DOHH2 (cell line): ENCODE measurements at regions not wholly inside any gene's neighbourhood (a gene's known extent, or its start where the extent isn't known, plus 50 kb on each side); places are given as distances from the start of the nearest gene placed in this dataset.

Source experiments
- H3F3A ChIP-seq: fragments of 200-600 bp; sonication (generic), shearing (Covaris generic); 2 replicates; pipeline ENCODE4 v1.6.0; 2016; ENCODE audit warnings: antibody characterized with exemption, mild to moderate bottlenecking; ENCODE audit not compliant: control insufficient read depth, insufficient read depth
- H3K27ac ChIP-seq: fragments of 200-600 bp; sonication (generic); 2 replicates; pipeline ENCODE4 v1.5.1; 2014; ENCODE audit warnings: low read depth, mild to moderate bottlenecking, low read length, moderate library complexity
- H3K27me3 ChIP-seq: fragments of 200-600 bp; sonication (generic); 2 replicates; pipeline ENCODE4 v1.6.1; 2014; ENCODE audit warnings: mild to moderate bottlenecking, low read length, mixed read lengths; ENCODE audit not compliant: control insufficient read depth
- H3K36me3 ChIP-seq: fragments of 200-600 bp; sonication (generic); 2 replicates; pipeline ENCODE4 v1.6.1; 2014; ENCODE audit warnings: mild to moderate bottlenecking, low read length, moderate library complexity, mixed read lengths; ENCODE audit not compliant: control insufficient read depth
- H3K4me1 ChIP-seq: fragments of 200-600 bp; sonication (generic); 2 replicates; pipeline ENCODE4 v1.6.1; 2014; ENCODE audit warnings: mild to moderate bottlenecking, low read length, mixed read lengths; ENCODE audit not compliant: control insufficient read depth
- H3K4me2 ChIP-seq: fragments of 200-600 bp; sonication (generic); 2 replicates; pipeline ENCODE4 v1.6.0; 2014; ENCODE audit warnings: mild to moderate bottlenecking, low read length, moderate library complexity
- H3K4me3 ChIP-seq: fragments of 200-600 bp; sonication (generic); 2 replicates; pipeline ENCODE4 v1.5.1; 2014; ENCODE audit warnings: mild to moderate bottlenecking, low read length, mixed read lengths
- H3K79me2 ChIP-seq: fragments of 200-600 bp; sonication (generic); 2 replicates; pipeline ENCODE4 v1.6.1; 2014; ENCODE audit warnings: mild to moderate bottlenecking, low read length, mixed read lengths; ENCODE audit not compliant: control insufficient read depth
- H3K9me2 ChIP-seq: fragments of 200-600 bp; sonication (generic); replicated peaks from 2 replicates; pipeline ENCODE4 v1.6.1; 2014; ENCODE audit warnings: mild to moderate bottlenecking, low read length, mixed read lengths; ENCODE audit not compliant: control insufficient read depth
- H3K9me3 ChIP-seq: fragments of 200-600 bp; sonication (generic); 2 replicates; pipeline ENCODE4 v1.6.1; 2014; ENCODE audit warnings: antibody characterized with exemption, low read length, mixed read lengths; ENCODE audit not compliant: control insufficient read depth, insufficient read depth
- H4K20me1 ChIP-seq: fragments of 200-600 bp; sonication (generic); 2 replicates; pipeline ENCODE4 v1.6.0; 2014; ENCODE audit warnings: low read depth, mild to moderate bottlenecking, antibody characterized with exemption, low read length, moderate library complexity; ENCODE audit not compliant: control insufficient read depth, insufficient read depth
- EZH2phosphoT487 ChIP-seq: fragments of 200-600 bp; sonication (generic); IDR thresholded peaks from 2 replicates; pipeline ENCODE4 v1.6.1; 2017; ENCODE audit warnings: borderline replicate concordance, mild to moderate bottlenecking, antibody characterized with exemption, low read length, moderate library complexity, mixed read lengths
- TF ChIP-seq, protein P1 (sequence below): fragments of 200-600 bp; sonication (generic); IDR thresholded peaks from one replicate; pipeline ENCODE4 v1.5.1; 2014; ENCODE audit warnings: antibody characterized with exemption, mild to moderate bottlenecking, low read depth, low read length; ENCODE audit not compliant: poor library complexity, severe bottlenecking

DNA sequence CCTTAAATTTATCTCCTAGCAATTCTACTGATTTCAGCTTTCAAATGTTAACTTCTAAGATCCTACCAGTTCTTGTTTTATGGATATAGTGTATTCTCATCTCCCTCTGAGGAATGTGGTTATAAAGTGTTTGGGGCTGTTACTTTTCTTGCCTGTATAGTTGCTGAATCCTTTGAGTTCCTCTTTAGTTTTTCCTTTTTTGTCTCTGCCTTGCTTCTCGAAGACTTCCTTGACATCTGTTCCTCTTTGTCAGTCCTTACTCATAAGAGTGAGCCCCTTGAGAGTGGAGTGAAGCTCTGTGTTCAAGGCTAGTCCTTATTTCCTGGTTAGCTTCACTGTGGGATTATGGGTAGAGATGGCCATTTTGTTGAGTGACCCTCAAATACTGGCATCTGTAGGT, 84.6 kb downstream of the ELOVL4 start:
- H3K27ac ChIP-seq = no peak overlapping the region
- no peaks in the 10 kb centered on the region for H3K36me3 ChIP-seq
- no peaks in the 10 kb centered on the region for H4K20me1 ChIP-seq
- no peaks in the 10 kb centered on the region for H3F3A ChIP-seq
- no peak overlapping the region for H3K4me3 ChIP-seq
- H3K9me2 ChIP-seq = no peaks in the 10 kb centered on the region
- H3K4me1 ChIP-seq = no peaks in the 10 kb centered on the region
- H3K4me2 ChIP-seq = no peak overlapping the region
- no peaks in the 10 kb centered on the region; the same call in 1 of the 2 replicates for H3K27me3 ChIP-seq
- TF ChIP-seq, protein P1, sequence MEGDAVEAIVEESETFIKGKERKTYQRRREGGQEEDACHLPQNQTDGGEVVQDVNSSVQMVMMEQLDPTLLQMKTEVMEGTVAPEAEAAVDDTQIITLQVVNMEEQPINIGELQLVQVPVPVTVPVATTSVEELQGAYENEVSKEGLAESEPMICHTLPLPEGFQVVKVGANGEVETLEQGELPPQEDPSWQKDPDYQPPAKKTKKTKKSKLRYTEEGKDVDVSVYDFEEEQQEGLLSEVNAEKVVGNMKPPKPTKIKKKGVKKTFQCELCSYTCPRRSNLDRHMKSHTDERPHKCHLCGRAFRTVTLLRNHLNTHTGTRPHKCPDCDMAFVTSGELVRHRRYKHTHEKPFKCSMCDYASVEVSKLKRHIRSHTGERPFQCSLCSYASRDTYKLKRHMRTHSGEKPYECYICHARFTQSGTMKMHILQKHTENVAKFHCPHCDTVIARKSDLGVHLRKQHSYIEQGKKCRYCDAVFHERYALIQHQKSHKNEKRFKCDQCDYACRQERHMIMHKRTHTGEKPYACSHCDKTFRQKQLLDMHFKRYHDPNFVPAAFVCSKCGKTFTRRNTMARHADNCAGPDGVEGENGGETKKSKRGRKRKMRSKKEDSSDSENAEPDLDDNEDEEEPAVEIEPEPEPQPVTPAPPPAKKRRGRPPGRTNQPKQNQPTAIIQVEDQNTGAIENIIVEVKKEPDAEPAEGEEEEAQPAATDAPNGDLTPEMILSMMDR = no peak
- no peak for TF ChIP-seq EZH2phosphoT487
- no peaks in the 10 kb centered on the region for H3K9me3 ChIP-seq
- H3K79me2 ChIP-seq = no peaks in the 10 kb centered on the region

DNA sequence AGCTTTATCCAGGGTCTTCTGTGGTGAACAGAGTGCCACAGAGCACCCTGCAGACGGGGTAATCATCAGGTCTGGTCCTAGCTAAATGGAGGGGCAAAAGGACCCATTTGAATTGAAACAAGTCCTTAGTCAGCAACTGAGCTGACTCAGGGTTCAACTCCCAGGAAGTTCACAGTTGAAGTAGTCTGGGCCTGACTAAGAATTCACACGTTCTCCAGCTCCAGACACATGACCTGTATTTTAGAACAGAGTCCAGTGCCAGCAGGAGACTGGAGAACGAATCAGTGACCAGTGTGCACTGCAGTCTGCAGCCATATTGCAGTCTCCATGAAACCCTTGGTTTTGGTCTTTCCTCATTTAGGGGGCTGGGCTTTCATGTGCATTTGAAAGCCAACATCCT, 85.2 kb downstream of the ELOVL4 start:
- H3K9me3 ChIP-seq = no peaks in the 10 kb centered on the region
- no peaks in the 10 kb centered on the region for H4K20me1 ChIP-seq
- H3K4me3 ChIP-seq = no peak overlapping the region
- no peaks in the 10 kb centered on the region for H3K36me3 ChIP-seq
- no peaks in the 10 kb centered on the region for H3F3A ChIP-seq
- no peaks in the 10 kb centered on the region for H3K9me2 ChIP-seq
- H3K27me3 ChIP-seq = no peaks in the 10 kb centered on the region
- TF ChIP-seq, protein P1 = no peak
- no peak for TF ChIP-seq EZH2phosphoT487
- H3K27ac ChIP-seq = no peak overlapping the region
- no peaks in the 10 kb centered on the region for H3K4me1 ChIP-seq
- no peak overlapping the region for H3K4me2 ChIP-seq
- no peaks in the 10 kb centered on the region for H3K79me2 ChIP-seq

GRCh38 chr6:79861023-79861422, 86.3 kb downstream of the ELOVL4 start:
- H3K9me2 ChIP-seq = no peaks in the 10 kb centered on the region
- no peaks in the 10 kb centered on the region for H3K9me3 ChIP-seq
- H3K79me2 ChIP-seq = no peaks in the 10 kb centered on the region
- H3K4me1 ChIP-seq = no peaks in the 10 kb centered on the region
- no peak overlapping the region for H3K4me3 ChIP-seq
- H3K27me3 ChIP-seq = no peaks in the 10 kb centered on the region
- no peak for TF ChIP-seq EZH2phosphoT487
- TF ChIP-seq, protein P1 = no peak
- no peak overlapping the region for H3K27ac ChIP-seq
- H3K4me2 ChIP-seq = no peak overlapping the region
- H3F3A ChIP-seq = no peaks in the 10 kb centered on the region
- no peaks in the 10 kb centered on the region for H4K20me1 ChIP-seq
- H3K36me3 ChIP-seq = no peaks in the 10 kb centered on the region

DNA sequence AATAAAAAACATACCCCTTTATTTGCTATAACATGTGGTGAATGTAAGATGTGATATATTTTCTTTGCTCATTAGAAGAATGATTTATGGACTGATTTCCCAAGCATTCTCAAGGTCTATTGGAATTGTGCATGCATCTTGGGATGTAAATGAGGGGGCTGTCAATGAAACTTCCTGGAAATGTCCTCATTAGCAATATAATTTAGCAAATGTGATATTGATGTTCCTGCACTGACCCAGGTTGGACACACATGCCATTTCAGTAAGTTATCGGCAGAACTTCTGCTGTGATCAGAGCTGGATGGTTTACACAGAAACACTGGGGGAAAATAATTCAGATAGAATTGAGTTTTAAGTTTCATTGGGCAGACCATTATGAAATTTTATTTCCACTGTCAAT, 99.9 kb downstream of the ELOVL4 start:
- Histone ChIP-seq H3K9me3 (no peaks in the 10 kb centered on the region), H3K27ac (no peak overlapping the region), H3K9me2 (no peaks in the 10 kb centered on the region), H4K20me1 (no peaks in the 10 kb centered on the region), H3K36me3 (no peaks in the 10 kb centered on the region), H3K27me3 (no peaks in the 10 kb centered on the region), H3K4me1 (no peaks in the 10 kb centered on the region), H3K4me2 (no peak overlapping the region), H3F3A (no peaks in the 10 kb centered on the region), H3K79me2 (no peaks in the 10 kb centered on the region), H3K4me3 (no peak overlapping the region)
- no peak for TF ChIP-seq EZH2phosphoT487
- TF ChIP-seq, protein P1 = no peak
